GM19397 (cell line): ENCODE measurements at regions not wholly inside any gene's neighbourhood (a gene's known extent, or its start where the extent isn't known, plus 50 kb on each side); places are given as distances from the start of the nearest gene placed in this dataset.
"Not testable (repeated sequence)": the region's sequence is repeated elsewhere in the genome, so short reads cannot be mapped to it uniquely, and the experiment has no call there.

Source experiments
- ATAC-seq: cut with Tn5 transposase; IDR thresholded peaks from one replicate; pipeline ENCODE4 v1.9.1; 2021; ENCODE audit warnings: mild to moderate bottlenecking, moderate library complexity; ENCODE audit not compliant: unreplicated experiment

GRCh38 chr18:1627494-1627893 is 722.8 kb downstream of the ADCYAP1 start:
- ATAC-seq, result no peak

- no peak for ATAC-seq
Observed at GRCh38 chr18:1648712-1649111, 744.0 kb downstream of the ADCYAP1 start.

- no peak for ATAC-seq
Observed at GRCh38 chr18:1652018-1652417, 747.3 kb downstream of the ADCYAP1 start.

- ATAC-seq, result no peak
Observed at GRCh38 chr18:1653873-1654272, 749.2 kb downstream of the ADCYAP1 start.

- ATAC-seq, result no peak
Observed at GRCh38 chr18:1657876-1658275, 753.2 kb downstream of the ADCYAP1 start.

- ATAC-seq, result no peak
Observed at GRCh38 chr18:1658908-1659566, 754.4 kb downstream of the ADCYAP1 start.

GRCh38 chr18:1663879-1664705 is 759.4 kb downstream of the ADCYAP1 start:
- peak; percentile 75 for ATAC-seq

- ATAC-seq, result no peak
Observed at GRCh38 chr18:1665079-1665478, 760.4 kb downstream of the ADCYAP1 start.

GRCh38 chr18:1668279-1668678 is 763.6 kb downstream of the ADCYAP1 start:
- no peak for ATAC-seq

- not testable (repeated sequence) for ATAC-seq
Observed at GRCh38 chr18:1671710-1672109, 767.0 kb downstream of the ADCYAP1 start.

- ATAC-seq, result no peak
Observed at GRCh38 chr18:1676387-1676786, 771.7 kb downstream of the ADCYAP1 start.

GRCh38 chr18:1680108-1680507 is 775.4 kb downstream of the ADCYAP1 start:
- ATAC-seq, result no peak

- no peak for ATAC-seq
Observed at GRCh38 chr18:1691863-1692262, 787.2 kb downstream of the ADCYAP1 start.

- no peak for ATAC-seq
Observed at GRCh38 chr18:1708006-1708405, 803.3 kb downstream of the ADCYAP1 start.

- no peak for ATAC-seq
Observed at GRCh38 chr18:1710114-1710513, 805.4 kb downstream of the ADCYAP1 start.

GRCh38 chr18:1732143-1732542 is 827.5 kb downstream of the ADCYAP1 start:
- no peak for ATAC-seq

- no peak for ATAC-seq
Observed at GRCh38 chr18:1746131-1746530, 825.2 kb downstream of the METTL4 start.

GRCh38 chr18:1751249-1751648 is 820.1 kb downstream of the METTL4 start:
- ATAC-seq, result no peak

- ATAC-seq, result no peak
Observed at GRCh38 chr18:1760901-1761300, 810.4 kb downstream of the METTL4 start.

- no peak for ATAC-seq
Observed at GRCh38 chr18:1774261-1774660, 797.0 kb downstream of the METTL4 start.

GRCh38 chr18:1777843-1778242 is 793.5 kb downstream of the METTL4 start:
- ATAC-seq, result no peak

GRCh38 chr18:1778496-1779178 is 792.7 kb downstream of the METTL4 start:
- no peak for ATAC-seq
